SKM-1 treated with dmso at 0.1 percent for 144 hours (cell line): ENCODE measurements at regions not wholly inside any gene's neighbourhood (a gene's known extent, or its start where the extent isn't known, plus 50 kb on each side); places are given as distances from the start of the nearest gene placed in this dataset.

ENCODE experiments used
- DNase-seq: peaks from one replicate; lab custom pipeline; 2025; ENCODE audit not compliant: unreplicated experiment; lab: John Stamatoyannopoulos, UW

DNA sequence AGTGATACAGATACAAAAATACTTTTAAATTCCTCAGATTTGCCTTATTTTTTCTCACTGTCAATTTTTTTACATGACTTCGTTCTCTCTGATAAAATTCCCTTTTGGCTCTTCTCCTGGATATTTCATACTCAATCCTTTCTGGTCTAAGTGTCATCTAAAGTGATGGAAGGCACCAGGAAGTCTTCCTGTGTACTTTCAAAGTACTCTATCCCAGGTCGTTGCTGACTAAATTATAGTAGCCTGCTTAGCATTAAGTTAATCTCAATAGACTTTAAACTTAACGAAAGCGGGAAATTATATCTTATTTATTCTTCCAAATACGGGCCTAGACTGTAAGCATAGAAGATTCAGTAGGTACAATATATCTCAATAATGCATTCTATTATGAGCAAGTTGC is 67.8 kb downstream of the CASP12 start:
- no peak for DNase-seq

- no peak for DNase-seq
Observed at GRCh38 chr11:104830080-104830479, 68.2 kb downstream of the CASP12 start.

- no peak for DNase-seq
Observed at GRCh38 chr11:104826772-104827171, 71.5 kb downstream of the CASP12 start.

DNA sequence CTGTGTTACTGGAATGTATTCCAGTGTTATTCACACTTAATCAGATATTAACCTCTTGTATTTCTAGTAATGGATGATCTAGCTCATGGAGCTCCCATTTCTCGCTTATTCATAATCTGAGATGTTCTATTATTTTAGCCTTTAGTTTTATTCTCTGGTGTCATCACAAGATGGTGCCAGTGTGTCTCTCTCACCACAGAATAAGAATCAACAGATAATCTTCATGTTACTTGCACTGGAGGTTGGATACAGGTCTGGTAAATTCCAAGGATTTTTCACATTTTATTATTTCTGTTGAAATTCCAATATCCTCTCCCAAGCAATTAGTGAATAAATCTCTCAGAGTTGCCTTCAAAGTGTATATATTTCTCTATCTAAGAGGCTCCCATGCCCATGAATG is 74.6 kb downstream of the CASP12 start:
- DNase-seq, result no peak

GRCh38 chr11:104820431-104820830 is 77.8 kb downstream of the CASP12 start:
- no peak for DNase-seq

DNA sequence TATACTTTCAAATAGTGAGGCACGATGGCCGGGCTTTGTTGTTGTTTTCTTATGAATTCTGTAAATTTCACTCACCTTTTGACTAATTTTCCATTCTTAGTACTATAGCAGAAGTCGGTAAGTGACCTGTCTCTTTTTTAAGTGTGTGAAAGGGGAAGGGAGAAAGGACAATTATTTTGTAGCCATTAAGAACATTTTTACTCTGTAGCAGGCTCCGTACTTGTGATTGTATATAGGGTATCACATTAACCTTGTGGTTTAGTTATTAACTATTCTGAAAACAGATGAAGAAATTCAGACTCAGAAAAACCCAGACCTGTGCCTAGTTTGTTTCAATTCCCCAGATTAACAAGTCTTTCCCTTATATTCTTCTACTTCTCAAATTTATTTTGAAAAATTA is 78.7 kb downstream of the CASP12 start:
- no peak for DNase-seq

DNA sequence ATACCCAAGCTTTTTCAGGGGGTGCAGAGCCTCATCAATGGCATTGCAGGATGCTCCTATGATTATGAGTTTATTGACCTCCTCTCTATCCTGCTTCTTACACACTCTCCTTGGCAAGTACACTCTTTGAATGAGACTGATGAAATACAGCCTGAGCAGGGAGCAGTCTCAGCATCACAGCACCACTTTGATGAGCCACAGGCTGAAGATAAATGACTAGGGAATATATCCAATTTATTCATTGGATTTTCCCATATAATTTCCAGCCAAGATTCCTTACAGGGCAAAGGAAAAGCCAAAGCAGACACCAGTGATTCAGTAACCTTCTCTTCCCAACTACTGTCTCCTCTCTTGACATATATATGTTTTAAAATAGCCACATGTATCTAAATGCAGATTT is 79.2 kb downstream of the CASP12 start:
- DNase-seq, result no peak

GRCh38 chr11:104817973-104818372 is 80.3 kb downstream of the CASP12 start:
- no peak for DNase-seq

- no peak for DNase-seq
Observed at GRCh38 chr11:104813532-104813931, 84.7 kb downstream of the CASP12 start.

- no peak for DNase-seq
Observed at GRCh38 chr11:104812103-104812788, 86.0 kb downstream of the CASP12 start.

DNA sequence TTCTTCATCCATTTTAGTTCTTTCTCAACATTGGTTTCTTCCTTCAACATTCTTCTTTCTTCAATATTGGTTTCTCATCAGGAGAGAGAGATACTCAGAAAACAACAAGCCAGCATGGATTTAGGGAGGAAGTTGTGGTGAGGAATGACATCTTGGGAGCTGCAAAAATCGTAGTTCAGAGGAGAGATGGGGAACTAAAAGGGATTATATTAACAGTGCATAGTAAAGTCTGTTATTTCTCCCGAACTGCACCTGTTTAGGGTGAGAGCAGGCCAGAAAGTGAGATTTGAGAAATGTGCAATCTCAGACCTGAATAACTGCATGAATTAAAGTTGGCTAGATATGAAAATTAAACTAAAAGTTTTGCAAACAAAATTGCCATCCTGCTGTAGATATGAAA is 94.5 kb downstream of the CASP12 start:
- DNase-seq, result no peak

DNA sequence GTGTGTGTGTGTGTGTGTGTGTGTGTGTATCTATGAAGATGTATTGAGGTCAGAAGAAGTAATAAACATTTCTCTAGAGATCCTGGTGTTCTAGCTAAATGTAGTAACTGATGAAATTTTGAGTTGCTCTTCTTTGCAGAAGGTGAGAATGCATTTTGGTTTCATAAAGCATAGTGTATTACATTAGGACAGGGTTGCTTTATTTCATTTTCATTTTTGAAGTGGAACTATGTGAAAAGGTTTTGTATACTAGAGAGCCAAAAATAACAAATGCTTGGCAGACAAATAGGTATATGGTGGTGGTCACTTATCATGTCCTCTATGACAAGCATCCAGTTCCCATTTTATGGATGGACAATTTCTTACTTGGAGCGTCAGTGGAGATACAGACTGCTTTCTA is 99.0 kb downstream of the CASP12 start:
- DNase-seq, result no peak

DNA sequence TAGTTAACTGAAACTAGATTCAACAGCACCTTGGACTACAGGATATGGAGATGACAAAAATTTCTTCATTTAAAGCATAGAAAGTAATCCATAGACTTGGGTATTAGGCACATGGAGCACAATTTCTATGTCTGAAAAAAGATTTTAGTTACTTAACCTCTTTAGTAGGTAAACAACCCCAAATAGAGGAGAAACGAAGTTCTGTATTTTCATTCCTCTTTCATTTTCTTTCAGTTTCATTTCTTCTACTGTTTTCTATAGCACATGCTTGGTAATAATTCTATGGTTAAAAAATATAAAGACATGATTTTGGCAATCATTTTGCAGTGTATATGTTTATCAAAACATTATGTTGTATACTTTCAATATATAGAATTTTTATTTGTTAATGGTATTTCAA is 99.5 kb downstream of the CASP12 start:
- DNase-seq, result no peak

DNA sequence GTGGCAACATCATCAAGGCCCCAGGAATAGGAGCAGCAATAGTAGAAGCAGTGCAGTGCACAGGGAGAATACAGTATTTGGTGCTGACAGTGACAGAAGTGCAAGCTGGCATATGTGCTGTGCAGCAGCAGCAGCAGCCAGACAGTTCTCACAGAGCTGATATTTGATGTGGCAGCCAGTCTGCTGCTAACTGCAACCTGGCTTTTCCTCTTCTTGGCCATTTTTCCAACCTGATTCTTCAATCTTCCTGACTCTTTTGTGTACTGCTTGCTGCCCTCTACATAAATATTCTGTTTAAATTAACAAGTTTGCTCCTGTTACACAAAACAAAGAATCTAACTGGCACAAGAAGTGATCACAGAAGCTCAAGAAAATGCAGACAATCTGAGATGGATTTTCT is 102.0 kb downstream of the CASP12 start:
- DNase-seq, result no peak

DNA sequence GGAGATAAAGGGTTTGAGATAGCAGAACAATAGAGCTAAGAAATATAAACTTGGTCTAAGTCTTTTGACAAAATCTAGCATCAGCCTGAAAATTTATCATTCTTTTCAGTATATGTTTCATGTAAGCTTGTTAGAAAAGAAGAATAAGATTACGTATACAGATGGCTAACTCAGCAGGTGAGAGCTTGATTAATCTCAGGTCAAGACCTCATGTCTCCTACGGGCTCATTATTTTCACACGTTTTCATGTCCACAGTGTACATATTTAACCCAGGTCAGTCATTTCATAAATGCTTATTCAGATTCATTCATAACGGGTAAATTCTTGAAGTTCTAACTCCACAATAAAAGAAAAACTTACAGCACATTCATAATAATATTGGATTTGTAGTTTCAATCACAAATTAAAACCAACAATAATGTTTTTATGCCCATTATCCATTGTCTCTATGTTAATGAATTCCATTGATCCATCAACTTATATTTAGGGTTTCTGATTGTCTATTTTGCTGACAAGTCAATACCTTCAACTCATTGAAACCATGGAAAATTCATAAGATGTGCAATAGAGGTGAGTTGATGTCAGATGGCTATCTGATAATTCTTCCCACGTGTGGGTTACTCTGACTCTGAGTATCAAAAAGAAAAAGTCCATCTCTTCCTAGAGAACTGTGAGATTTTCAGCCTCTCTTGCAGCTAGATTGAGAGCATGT is 102.6 kb downstream of the CASP12 start:
- DNase-seq, result no peak

- no peak for DNase-seq
Observed at GRCh38 chr11:104792861-104793260, 105.4 kb downstream of the CASP12 start.

DNA sequence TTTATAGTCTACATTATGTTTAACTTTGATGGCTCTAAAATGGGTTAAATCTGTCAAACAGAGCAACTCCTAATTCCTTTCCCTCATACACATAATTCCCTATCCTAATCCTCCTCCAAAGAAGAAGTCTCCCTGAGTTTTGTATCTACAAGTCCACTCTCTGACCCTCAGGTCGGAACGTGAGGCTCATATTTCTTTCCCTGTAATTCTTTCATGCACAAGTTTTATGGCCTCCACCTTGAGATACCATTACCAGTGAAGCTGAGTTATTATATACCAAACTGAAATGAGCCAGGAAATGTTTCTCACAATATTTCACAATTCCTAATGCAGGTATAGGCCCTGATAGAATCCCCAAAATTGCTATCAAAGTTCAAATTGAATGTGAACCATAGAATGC is 106.4 kb downstream of the CASP12 start:
- DNase-seq, result no peak

DNA sequence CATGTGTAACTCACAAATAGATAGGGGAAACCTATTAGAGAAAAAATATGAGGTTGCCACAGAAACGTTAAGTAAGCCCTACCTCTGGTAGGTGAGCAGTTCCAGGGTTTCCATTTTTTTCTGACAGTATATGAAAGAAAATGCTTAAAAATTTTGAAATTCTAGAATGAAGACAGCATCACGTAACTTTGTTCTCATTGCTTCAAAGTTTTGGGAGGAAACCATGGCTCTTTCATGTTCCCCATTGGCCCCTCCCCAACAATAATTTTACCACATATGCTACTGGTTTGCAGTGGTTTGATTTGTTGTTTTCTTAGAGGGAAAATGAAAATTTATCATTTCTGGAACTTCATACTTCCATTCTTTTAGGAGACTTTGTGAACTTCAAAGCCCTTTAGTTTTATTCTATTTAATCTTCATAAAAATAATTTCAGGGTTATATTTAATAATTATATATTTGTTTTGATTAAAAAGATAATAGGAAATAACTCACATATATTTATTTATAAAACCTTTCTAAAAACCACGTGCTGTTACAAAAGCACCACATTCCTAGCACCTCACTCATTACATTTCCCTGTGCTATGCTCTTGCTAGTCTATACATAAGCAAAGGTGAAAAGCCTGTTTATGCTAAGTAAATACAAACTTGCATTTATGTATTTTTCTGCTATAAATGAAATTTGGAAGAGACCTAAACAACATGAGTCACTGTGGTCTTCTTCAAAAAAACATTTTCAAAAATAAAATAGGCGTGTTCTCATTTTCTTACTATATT is 113.4 kb downstream of the CASP12 start:
- no peak for DNase-seq

DNA sequence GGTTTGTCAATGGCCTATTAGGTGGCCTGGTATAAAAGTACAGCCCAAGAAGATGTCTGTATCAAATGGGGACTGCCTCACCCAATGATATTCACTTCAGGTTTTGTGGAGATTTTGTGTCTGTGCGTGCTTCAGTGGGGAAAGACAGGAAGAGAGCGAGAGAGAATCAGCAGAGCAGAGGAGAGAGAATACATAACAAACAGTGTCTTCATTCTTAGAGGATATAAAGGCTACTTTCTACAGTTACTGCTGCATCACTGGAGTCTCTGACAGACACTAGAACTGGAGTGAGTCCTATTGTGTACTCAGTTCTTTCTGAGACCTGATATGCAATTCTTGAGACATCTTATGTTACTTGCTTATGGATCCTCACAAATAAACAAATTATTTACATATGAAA is 115.0 kb downstream of the CASP12 start:
- DNase-seq, result no peak

- no peak for DNase-seq
Observed at GRCh38 chr11:104782377-104782754, 115.9 kb downstream of the CASP12 start.

- no peak for DNase-seq
Observed at GRCh38 chr11:104781719-104782376, 116.4 kb downstream of the CASP12 start.

DNA sequence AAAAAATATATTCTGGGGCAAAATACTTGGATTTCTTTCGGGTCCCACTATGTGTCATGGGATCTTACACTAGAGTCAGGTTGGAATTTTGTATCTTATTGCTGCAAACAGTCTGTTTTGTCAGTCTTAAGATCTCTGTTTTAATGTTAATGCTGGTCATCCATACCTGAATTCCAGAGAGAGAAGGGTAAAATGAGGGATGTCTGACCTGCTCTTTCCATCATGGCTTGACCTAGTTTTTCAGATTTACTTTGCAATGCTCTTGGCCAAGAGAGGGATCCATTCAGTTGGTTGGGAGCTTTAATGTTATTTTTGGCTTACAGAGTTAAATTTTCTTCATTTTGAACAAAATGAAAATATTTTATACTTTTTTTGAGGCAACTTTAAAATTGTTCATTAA is 117.2 kb downstream of the CASP12 start:
- DNase-seq, result no peak
